Fibroblast of lung (primary cell): ENCODE measurements at regions not wholly inside any gene's neighbourhood (a gene's known extent, or its start where the extent isn't known, plus 50 kb on each side); places are given as distances from the start of the nearest gene placed in this dataset.

Source experiments
- EZH2 ChIP-seq: IDR thresholded peaks from 2 replicates; pipeline ENCODE4 v1.5.1; 2012; ENCODE audit warnings: low read length, control low read depth, mild to moderate bottlenecking; ENCODE audit errors: missing control alignments
- TF ChIP-seq, protein P1 (sequence below), 2 donors: IDR thresholded peaks in 1 of 2; conservative IDR thresholded peaks in 1 of 2; 1 replicate in 1 of 2; 2 replicates in 1 of 2; pipeline ENCODE4 v1.5.1; 2011 to 2012; ENCODE audit warnings: low read length in 2 of 2, control low read depth in 1 of 2, inconsistent platforms in 1 of 2, low read depth in 1 of 2, mild to moderate bottlenecking in 1 of 2

DNA sequence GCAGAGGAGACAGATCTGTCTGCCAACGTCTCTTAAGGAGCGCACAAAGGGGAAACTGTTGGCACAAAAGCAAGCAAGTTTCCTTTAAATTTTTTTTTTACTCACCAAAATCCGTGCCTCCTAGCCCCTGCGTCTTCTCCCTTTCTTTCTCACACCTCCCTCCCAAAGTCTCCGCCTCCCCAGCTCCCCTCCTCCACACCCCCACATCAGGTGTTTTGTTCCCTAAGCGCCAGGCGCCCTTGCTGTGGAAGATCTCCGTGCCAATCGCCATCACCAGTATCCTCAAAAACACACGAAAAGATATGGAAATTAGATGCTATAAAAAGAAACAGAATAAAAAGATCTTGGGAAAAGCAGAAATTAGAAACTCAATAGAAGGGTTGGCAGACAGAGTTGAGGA is 87.6 kb downstream of the DRD1 start:
- TF ChIP-seq, protein P1, sequence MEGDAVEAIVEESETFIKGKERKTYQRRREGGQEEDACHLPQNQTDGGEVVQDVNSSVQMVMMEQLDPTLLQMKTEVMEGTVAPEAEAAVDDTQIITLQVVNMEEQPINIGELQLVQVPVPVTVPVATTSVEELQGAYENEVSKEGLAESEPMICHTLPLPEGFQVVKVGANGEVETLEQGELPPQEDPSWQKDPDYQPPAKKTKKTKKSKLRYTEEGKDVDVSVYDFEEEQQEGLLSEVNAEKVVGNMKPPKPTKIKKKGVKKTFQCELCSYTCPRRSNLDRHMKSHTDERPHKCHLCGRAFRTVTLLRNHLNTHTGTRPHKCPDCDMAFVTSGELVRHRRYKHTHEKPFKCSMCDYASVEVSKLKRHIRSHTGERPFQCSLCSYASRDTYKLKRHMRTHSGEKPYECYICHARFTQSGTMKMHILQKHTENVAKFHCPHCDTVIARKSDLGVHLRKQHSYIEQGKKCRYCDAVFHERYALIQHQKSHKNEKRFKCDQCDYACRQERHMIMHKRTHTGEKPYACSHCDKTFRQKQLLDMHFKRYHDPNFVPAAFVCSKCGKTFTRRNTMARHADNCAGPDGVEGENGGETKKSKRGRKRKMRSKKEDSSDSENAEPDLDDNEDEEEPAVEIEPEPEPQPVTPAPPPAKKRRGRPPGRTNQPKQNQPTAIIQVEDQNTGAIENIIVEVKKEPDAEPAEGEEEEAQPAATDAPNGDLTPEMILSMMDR (conservative IDR thresholded peaks at IDR 0.05 in 1 of 2, IDR thresholded peaks at IDR 0.05 in 1 of 2; ENCODE audit: low read depth in 1 of 2, low read length in 2 of 2), result no peak
- TF ChIP-seq EZH2, result no peak
